HG03097 (cell line): ENCODE measurements at regions not wholly inside any gene's neighbourhood (a gene's known extent, or its start where the extent isn't known, plus 50 kb on each side); places are given as distances from the start of the nearest gene placed in this dataset.
"Not testable (repeated sequence)": the region's sequence is repeated elsewhere in the genome, so short reads cannot be mapped to it uniquely, and the experiment has no call there.

ENCODE experiments used
- ATAC-seq: cut with Tn5 transposase; IDR thresholded peaks from one replicate; pipeline ENCODE4 v1.9.1; 2021; ENCODE audit not compliant: unreplicated experiment, low FRiP score

DNA sequence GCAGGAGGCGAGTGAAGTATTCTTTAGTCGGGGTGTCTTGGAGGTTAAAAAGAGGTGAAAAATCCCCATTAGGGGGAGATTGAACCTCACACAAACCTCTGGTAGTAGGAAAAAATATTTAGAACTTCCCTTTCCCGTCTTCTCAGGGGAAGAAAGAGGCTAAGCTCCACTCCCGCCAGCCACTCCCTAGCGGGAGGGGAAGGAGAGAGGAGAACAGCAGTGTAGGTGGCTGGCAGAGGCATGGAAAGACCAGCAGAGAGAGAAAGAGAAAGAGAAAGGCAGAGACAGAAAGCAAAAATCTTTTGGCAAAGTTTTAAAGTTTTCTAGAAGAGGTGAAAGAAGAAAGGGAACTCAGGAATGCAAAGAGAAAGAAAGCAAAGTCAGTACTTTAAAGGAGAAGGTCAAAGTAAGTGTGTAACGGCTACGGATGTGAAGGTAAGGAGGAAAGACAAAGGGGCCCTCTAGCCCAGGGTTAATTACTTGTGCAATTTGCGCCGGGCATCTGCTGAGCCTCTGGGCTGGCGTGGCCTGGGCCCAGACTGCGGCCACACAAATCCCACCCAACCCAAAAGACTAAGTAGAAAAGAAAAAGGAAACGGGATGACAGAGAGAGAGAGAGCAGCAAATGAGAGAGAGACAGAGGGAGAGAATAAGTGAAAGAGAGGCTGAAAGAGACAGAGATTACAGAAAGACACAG is 72.3 kb upstream of the ZNF746 start:
- ATAC-seq = no peak

DNA sequence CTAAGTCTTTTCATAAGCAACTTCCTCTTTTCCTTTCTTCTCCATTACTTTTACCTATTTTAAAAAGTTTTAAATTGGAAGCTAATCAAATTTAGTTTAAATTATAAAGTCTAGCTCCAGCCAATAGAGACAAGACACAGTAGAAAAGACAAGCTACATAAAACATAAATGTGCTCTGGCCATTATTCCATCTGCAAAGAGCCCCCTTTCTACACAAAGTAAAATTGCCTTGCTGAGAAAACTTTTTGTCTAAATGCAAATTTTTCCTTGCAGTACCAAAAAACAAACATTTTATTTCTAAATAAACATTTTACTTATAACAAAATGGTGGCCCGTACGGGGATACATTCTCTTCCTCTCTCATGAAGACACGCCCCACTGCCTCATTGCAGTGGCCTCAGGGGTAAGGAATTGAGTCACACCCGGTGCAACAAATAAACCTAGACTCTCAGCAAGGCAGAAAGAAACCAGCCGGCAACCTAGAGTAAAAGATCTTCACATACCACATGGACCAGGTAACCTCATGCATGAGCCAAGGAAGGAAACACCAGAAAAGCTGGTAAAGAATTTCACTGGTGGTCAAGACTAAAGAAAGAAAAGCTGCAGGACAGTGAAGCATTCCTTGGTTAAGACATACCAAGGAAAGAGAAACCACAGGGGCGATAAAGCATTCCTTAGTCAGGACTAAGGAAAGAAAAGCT is 71.6 kb upstream of the ZNF746 start:
- ATAC-seq = no peak

DNA sequence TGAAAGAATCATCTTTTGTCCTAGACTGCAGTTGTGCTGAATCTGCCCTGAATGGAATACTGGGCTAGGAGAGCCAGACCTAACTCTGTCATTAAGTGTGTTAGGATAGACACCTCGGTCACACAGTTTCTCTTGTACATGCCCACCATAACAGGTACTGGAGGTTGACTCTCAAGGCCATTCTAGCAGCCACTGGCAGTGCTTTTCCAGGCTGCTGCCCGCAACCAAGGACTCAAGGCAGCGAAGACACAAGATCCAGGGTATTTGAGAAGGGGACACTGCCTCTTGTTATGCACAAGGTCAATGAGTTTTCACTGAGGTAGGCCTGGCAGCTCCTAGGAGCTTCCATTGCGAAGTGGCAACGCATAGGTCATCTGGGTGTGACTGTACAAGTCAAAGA is 70.6 kb upstream of the ZNF746 start:
- ATAC-seq = no peak

DNA sequence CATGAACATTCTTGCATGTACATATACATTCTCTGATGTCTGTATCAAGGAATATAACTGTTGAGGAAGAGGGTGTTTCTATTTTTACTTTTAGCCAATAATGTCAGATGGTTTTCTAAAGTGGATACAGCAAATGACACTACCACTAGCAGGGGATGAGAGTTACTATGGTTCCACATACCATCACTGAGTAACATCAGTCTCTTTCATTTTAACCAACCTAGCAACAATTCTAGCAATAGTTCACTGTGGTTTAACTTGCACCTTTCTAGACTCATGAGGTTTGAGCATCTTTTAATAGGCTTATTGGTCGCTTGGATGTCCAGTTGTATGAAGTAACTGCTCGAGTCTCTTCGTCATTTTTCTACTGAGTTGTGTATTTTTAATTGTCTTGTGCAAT is 68.5 kb upstream of the ZNF746 start:
- ATAC-seq = no peak

DNA sequence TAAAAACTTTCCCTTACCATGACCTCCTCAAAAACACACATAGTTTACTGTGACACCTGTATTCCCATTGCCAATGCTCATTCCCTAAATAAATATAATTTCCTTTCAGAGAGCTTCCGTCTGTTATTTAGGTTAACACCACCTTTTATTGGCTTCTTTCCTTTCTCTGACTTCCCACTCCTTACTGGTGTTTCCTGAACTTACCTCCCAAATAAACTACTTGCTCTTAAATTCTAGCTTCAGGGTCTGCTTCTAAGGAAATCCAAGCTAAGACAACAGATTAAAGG is 67.4 kb upstream of the ZNF746 start:
- no peak for ATAC-seq

DNA sequence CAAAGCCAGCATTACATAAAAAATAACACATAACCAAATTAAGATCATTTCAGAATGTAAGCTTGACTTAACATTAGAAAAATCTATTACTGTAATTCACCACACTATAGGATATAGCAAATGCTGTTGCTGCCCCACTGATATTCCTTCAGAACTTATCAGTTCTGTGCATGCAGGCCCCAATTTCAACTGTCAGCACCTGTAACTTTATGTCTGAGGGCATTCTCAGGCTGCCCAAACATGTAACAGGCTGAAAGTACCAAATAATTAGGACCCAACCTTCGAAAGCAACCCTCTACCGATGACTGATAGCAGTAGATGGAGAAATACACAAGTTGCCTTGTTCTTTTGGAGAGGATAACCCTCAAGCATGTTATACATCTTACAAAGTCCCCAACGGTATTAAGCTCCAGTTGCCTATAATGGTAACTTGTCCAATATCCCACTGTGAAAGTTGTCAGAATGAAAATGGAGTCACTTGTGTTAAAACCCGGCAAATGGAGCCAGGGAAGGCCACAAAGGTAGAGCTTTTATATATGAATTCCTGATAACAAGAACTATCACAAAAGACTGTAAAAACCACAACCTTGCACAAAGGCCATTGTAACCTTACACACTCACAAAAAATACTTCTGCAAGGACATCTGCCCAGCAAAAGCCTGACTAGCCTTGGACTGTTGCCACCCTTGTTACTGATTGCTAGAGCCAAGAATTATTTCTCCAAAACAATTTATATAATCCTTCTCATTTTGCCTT is 66.9 kb upstream of the ZNF746 start:
- ATAC-seq = no peak

DNA sequence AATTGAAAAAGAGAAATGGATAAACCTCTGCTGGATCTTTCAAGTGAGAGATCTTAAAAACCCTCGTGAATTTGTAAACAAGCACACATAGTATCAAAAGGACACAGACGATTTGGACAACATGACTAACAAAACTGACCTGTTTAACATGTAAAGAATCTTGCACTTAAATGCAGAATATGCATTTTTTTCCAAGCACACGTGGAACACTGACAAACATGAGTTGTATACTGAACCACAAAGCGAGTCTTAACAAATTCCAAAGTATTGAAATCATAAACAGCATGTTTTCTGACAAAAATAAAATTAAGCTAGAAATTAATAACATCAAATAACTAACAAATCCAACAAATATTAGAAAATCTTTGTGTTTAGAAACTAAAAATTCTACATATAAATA is 65.0 kb upstream of the ZNF746 start:
- ATAC-seq = no peak

DNA sequence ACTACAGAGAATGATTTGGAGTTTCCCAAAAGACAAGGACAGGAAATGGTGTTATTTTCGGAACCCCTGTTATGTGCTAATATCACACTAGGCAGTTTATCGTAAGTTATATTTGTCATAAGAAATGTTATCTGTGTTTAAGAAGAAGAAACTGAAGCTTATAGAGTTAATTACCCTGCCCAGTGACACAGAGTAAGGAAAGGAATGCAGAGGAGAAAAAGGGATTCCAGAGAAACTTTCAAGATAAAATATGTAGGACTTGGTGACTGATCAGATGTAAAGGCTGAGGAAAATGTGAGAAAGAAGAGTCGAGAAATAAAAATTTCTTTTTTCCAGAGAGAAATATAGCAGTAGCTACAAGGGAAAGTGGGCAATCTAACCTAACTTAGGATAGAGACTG is 63.5 kb upstream of the ZNF746 start:
- ATAC-seq = no peak

DNA sequence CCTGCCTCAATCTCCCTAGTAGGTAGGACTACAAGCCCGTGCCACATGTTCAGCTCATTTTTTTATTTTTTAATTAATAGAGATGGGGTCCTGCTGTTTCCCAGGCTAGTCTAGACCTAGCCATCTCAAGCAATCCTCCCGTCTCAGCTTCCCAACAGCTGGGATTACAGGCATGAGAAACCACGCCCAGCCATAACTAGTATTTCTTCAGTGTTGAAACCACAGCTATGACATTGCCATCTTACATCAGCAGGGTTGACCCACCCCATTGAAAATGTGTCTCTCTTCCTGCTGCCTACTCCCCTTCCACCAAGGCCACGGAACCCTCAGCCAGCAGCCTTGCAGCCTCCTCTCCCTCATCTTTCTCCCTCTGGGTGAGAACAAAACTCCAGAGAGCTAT is 62.1 kb upstream of the ZNF746 start:
- no peak for ATAC-seq

DNA sequence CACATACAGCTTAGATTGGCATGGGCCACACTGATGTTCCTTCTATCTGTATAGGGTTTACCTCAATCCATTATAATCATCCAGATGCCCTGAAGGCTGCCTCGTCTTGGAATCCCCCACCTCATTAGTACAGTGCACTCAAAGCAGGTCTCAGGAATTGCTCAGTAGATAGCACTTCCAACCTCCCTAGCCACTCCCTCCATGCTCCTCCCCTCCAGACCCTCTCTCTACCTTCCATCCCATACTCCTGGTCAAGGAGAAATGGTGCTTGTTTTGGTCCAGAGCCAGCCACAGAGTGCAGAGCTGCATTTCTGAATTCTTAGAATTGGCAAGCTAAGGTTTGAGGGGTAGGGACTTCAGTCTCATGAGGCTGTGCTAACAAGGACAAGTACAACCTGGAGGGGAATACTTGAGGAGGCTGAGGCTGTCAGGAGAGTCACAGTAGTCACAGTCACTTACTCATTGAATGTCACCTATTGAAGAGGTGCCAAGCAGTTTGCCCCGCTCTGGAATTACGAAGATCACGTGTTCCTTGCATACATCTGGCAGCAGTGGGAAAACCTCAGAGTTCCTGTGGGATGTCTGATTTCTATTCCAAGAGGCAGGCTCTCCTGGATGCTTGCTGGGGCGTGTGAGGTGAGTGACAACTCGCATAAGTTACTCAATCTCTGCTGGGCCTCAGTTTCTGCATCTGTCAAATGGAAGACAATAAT is 60.7 kb upstream of the ZNF746 start:
- ATAC-seq = no peak

DNA sequence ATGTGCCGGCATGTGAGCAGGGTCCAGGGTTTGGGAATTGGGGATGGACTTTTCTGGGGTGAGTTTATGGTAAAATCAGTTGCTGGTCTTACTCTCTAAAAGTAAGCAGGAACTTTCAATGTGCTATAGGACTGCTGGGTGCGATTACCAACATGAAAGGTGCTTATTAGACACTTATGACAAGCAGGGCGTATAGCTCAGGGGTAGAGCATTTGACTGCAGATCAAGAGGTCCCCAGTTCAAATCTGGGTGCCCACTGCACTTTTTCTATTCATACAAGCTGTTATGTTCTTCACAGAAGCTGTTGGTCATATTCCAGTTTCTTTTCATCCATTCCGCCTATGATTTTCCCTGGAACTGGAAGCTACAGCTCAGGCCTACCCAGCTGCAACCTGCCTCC is 58.9 kb upstream of the ZNF746 start:
- ATAC-seq = not testable (repeated sequence)

DNA sequence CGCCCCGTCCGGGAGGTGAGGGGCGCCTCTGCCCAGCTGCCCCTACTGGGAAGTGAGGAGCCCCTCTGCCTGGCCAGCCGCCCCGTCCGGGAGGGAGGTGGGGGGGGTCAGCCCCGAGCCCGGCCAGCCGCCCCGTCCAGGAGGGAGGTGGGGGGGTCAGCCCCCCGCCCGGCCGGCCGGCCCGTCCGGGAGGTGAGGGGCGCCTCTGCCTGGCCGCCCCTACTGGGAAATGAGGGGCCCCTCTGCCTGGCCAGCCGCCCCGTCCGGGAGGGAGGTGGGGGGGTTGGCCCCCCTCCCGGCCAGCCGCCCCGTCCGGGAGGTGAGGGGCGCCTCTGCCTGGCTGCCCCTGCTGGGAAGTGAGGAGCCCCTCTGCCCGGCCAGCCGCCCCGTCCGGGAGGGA is 57.2 kb upstream of the ZNF746 start:
- ATAC-seq = not testable (repeated sequence)

DNA sequence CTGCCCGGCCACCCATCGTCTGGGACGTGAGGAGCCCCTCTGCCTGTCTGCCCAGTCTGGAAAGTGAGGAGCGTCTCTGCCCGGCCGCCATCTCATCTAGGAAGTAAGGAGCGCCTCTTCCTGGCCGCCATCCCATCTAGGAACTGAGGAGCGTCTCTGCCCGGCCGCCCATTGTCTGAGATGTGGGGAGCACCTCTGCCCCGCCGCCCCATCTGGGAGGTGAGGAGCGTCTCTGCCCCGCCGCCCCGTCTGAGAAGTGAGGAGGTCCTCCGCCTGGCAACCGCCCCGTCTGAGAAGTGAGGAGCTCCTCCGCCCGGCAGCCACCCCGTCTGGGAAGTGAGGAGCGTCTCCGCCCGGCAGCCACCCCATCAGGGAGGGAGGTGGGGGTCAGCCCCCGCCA is 56.4 kb upstream of the ZNF746 start:
- not testable (repeated sequence) for ATAC-seq

DNA sequence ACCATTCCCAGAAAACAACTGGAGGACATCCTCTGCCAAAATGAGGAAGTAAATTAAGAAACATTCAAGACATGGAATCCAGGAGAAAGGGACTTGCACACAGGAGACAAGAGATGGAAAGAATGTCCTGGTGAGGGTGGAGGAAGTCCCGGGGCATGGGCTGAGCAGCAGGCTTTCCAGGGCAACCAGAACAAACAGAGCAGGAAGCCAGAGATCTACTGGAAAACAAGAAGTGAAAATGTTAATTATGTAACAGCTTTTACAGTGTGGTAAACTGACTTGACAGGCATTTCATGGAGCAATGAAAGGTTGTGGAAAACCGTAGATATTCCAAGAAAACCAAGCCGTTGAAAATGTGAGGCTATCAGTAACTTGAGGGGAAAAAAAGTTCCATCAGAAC is 55.2 kb upstream of the ZNF746 start:
- no peak for ATAC-seq
